HCT116 (cell line): ENCODE measurements at regions not wholly inside any gene's neighbourhood (a gene's known extent, or its start where the extent isn't known, plus 50 kb on each side); places are given as distances from the start of the nearest gene placed in this dataset.

Source experiments
- ATAC-seq: fragments of 200-7000 bp; cut with Tn5 transposase; 2 replicates; pipeline ENCODE4 v1.9.1; 2020; ENCODE audit warnings: mild to moderate bottlenecking, moderate library complexity
- BruUV-seq: library from RNA; stranded (reverse); fragments of 400-500 nt; replicated peaks from 2 replicates; lab custom pipeline; 2021; lab: Mats Ljungman, UMichigan
- CTCF ChIA-PET: fragments of 300-600 bp; sonication (Branson Sonifier 250); formaldehyde crosslinking; loops from one replicate; lab custom pipeline; 2021; ENCODE audit warnings: antibody characterized with exemption; lab: Charles Lee
- POLR2A ChIA-PET: fragments of 300-600, 350-600 bp; sonication (Branson Sonifier 250); formaldehyde crosslinking; loops from one replicate; lab custom pipeline; 2021; ENCODE audit warnings: antibody characterized with exemption; lab: Charles Lee
- RAD21 ChIA-PET, 2 experiments: fragments of 300-600 bp; sonication (Branson Sonifier 250); formaldehyde crosslinking; loops; one replicate each; lab custom pipeline; 2023; ENCODE audit warnings: low total read pairs in 2 of 2; ENCODE audit not compliant: uncharacterized antibody in 2 of 2, unreplicated experiment in 2 of 2, low non-redundant PET in 1 of 2; lab: Charles Lee
- DNase-seq: peaks from one replicate; pipeline ENCODE4 v3.0.0-alpha.2; 2010; ENCODE audit warnings: low read depth, low spot score
- H2AFZ ChIP-seq: fragments of 200-600 bp; shearing (Covaris generic), sonication (generic); 2 replicates; pipeline ENCODE4 v1.6.1; 2017; ENCODE audit warnings: low read depth, mixed run types, mixed read lengths, antibody characterized with exemption, low read length; ENCODE audit not compliant: poor library complexity, severe bottlenecking
- H3K27ac ChIP-seq: 2 replicates; pipeline ENCODE4 v1.5.1; 2012; ENCODE audit warnings: low read depth, low read length
- H3K27me3 ChIP-seq: fragments of 200-600 bp; sonication (generic); 2 replicates; pipeline ENCODE4 v1.6.1; 2016; ENCODE audit warnings: mixed run types, low read length, mixed read lengths; ENCODE audit not compliant: insufficient read depth
- H3K36me3 ChIP-seq, 2 experiments: fragments of 200-500 bp in 1 of 2; fragments of 200-600 bp in 1 of 2; sonication (Bioruptor generic) in 1 of 2; sonication (generic) in 1 of 2; 2 replicates each; pipeline versions ENCODE4 v1.5.1 to v1.6.1; 2014 to 2016; ENCODE audit warnings: low read length in 2 of 2, inconsistent platforms in 1 of 2, mixed read lengths in 1 of 2, mixed run types in 1 of 2; ENCODE audit not compliant: insufficient read depth in 2 of 2, control insufficient read depth in 1 of 2
- H3K4me1 ChIP-seq, 2 experiments: fragments of 200-600 bp in 1 of 2; sonication (generic) in 1 of 2; 2 replicates each; pipeline versions ENCODE4 v1.5.1 to v1.6.1; 2012 to 2017; ENCODE audit warnings: low read length in 2 of 2, inconsistent platforms in 1 of 2, mild to moderate bottlenecking in 1 of 2, mixed read lengths in 1 of 2, mixed run types in 1 of 2, moderate library complexity in 1 of 2; ENCODE audit not compliant: insufficient read depth in 2 of 2, control insufficient read depth in 1 of 2
- H3K4me2 ChIP-seq: fragments of 200-600 bp; sonication (generic); 2 replicates; pipeline ENCODE4 v1.6.1; 2017; ENCODE audit warnings: mixed run types, low read length, mixed read lengths
- H3K4me3 ChIP-seq, 2 experiments: fragments of 200-600 bp in 1 of 2; sonication (generic) in 1 of 2; replicated peaks in 1 of 2; 2 replicates each; pipeline ENCODE4 v1.5.1; 2011 to 2016; ENCODE audit warnings: low read length in 2 of 2, control low read depth in 1 of 2, low read depth in 1 of 2, mild to moderate bottlenecking in 1 of 2, mixed read lengths in 1 of 2, mixed run types in 1 of 2
- H3K79me2 ChIP-seq: fragments of 200-600 bp; sonication (generic); 2 replicates; pipeline ENCODE4 v1.6.1; 2017; ENCODE audit warnings: mild to moderate bottlenecking, mixed run types, low read length, moderate library complexity, mixed read lengths; ENCODE audit not compliant: insufficient read depth
- H3K9ac ChIP-seq: fragments of 200-600 bp; sonication (generic); 2 replicates; pipeline ENCODE4 v1.6.1; 2016; ENCODE audit warnings: low read length, mixed read lengths
- H3K9me2 ChIP-seq: fragments of 200-600 bp; sonication (generic), shearing (Covaris generic); 2 replicates; pipeline ENCODE4 v1.6.1; 2017; ENCODE audit warnings: mixed run types, mild to moderate bottlenecking, moderate library complexity; ENCODE audit not compliant: insufficient read depth
- H3K9me3 ChIP-seq, 2 experiments: fragments of 200-500 bp in 1 of 2; fragments of 200-600 bp in 1 of 2; sonication (Bioruptor generic) in 1 of 2; sonication (generic) in 1 of 2; 2 replicates each; pipeline ENCODE4 v1.6.1; 2014 to 2017; ENCODE audit warnings: low read length in 2 of 2, mixed read lengths in 2 of 2, inconsistent platforms in 1 of 2, low read depth in 1 of 2, mild to moderate bottlenecking in 1 of 2, mixed run types in 1 of 2, moderate library complexity in 1 of 2; ENCODE audit not compliant: control insufficient read depth in 1 of 2, insufficient read depth in 1 of 2
- H4K20me1 ChIP-seq: fragments of 200-600 bp; sonication (generic), shearing (Covaris generic); 2 replicates; pipeline ENCODE4 v1.6.1; 2017; ENCODE audit warnings: mixed run types, mild to moderate bottlenecking, moderate library complexity; ENCODE audit not compliant: insufficient read depth
- CBX3 ChIP-seq: IDR thresholded peaks from 2 replicates; pipeline ENCODE4 v1.6.1; 2012; ENCODE audit warnings: low read depth
- CTCF ChIP-seq, 3 experiments: fragments of 200-600 bp in 1 of 3; sonication (generic) in 1 of 3; IDR thresholded peaks in 2 of 3; conservative IDR thresholded peaks in 1 of 3; 2 replicates each; pipeline ENCODE4 v1.5.1; 2012 to 2017; ENCODE audit warnings: low read depth in 2 of 3, low read length in 2 of 3, antibody characterized with exemption in 1 of 3, borderline replicate concordance in 1 of 3, control low read depth in 1 of 3, mild to moderate bottlenecking in 1 of 3, mixed read lengths in 1 of 3, mixed run types in 1 of 3, moderate library complexity in 1 of 3; ENCODE audit not compliant: insufficient read depth in 1 of 3
- ELF1 ChIP-seq: IDR thresholded peaks from 2 replicates; pipeline ENCODE4 v1.6.1; 2012; ENCODE audit warnings: low read depth, borderline replicate concordance
- EZH2 ChIP-seq: fragments of 200-600 bp; sonication (generic); IDR thresholded peaks from 2 replicates; pipeline ENCODE4 v1.6.1; 2017; ENCODE audit warnings: antibody characterized with exemption, mixed run types
- JUND ChIP-seq: IDR thresholded peaks from 2 replicates; pipeline ENCODE4 v1.6.1; 2012
- MAX ChIP-seq: IDR thresholded peaks from 2 replicates; pipeline ENCODE4 v1.6.1; 2012
- POLR2A ChIP-seq: IDR thresholded peaks from 2 replicates; pipeline ENCODE4 v1.7.0; 2011; ENCODE audit warnings: borderline replicate concordance; ENCODE audit not compliant: insufficient read depth, insufficient read length; ENCODE audit errors: extremely low read depth
- RAD21 ChIP-seq: IDR thresholded peaks from 2 replicates; pipeline ENCODE4 v1.6.1; 2012; ENCODE audit warnings: low read depth, mild to moderate bottlenecking
- REST ChIP-seq: IDR thresholded peaks from 2 replicates; pipeline ENCODE4 v1.6.1; 2012; ENCODE audit warnings: low read depth
- SRF ChIP-seq: IDR thresholded peaks from 2 replicates; pipeline ENCODE4 v1.6.1; 2012; ENCODE audit warnings: low read depth
- TCF7L2 ChIP-seq: IDR thresholded peaks from 2 replicates; pipeline ENCODE4 v1.7.0; 2011; ENCODE audit warnings: borderline replicate concordance, inconsistent platforms; ENCODE audit not compliant: insufficient read depth, insufficient read length; ENCODE audit errors: extremely low read depth
- YY1 ChIP-seq: IDR thresholded peaks from 2 replicates; pipeline ENCODE4 v1.6.1; 2011; ENCODE audit warnings: low read length, low read depth, moderate library complexity, mild to moderate bottlenecking; ENCODE audit not compliant: insufficient replicate concordance; ENCODE audit errors: extremely low read depth
- ZBTB33 ChIP-seq: IDR thresholded peaks from 2 replicates; pipeline ENCODE4 v1.6.1; 2011; ENCODE audit warnings: mild to moderate bottlenecking, low read length, moderate library complexity; ENCODE audit not compliant: insufficient replicate concordance; ENCODE audit errors: extremely low read depth
- ZNF274 ChIP-seq: fragments of 200-500 bp; sonication (Bioruptor generic); IDR thresholded peaks from 2 replicates; pipeline ENCODE4 v1.6.1; 2014; ENCODE audit warnings: mild to moderate bottlenecking, low read depth, low read length, inconsistent platforms
- intact Hi-C: fragments of 100-400 bp; cut with micrococcal nuclease; formaldehyde crosslinking; loops from 2 replicates; pipeline ENCODE4 v1.10.0; 2022

- no peak for TF ChIP-seq REST
- TF ChIP-seq CBX3: no peak
- TF ChIP-seq ZNF274: no peak
Observed at GRCh38 chr5:158485604-158486081, 614.1 kb downstream of the EBF1 start (continued).

GRCh38 chr5:158485047-158485446 is 614.7 kb downstream of the EBF1 start:
- Histone ChIP-seq H3K9me2 (no peaks in the 10 kb centered on the region), H2AFZ (no peak overlapping the region), H3K4me2 (no peak overlapping the region), H3K79me2 (no peaks in the 10 kb centered on the region), H4K20me1 (no peaks in the 10 kb centered on the region), H3K36me3 (no peaks in the 10 kb centered on the region), H3K4me3 (no peak overlapping the region), H3K9me3 (no peaks in the 10 kb centered on the region), H3K4me1 (no peaks in the 10 kb centered on the region), H3K27me3 (peaks cover 15% of the 10 kb centered on the region), H3K27ac (no peak overlapping the region), H3K9ac (no peak overlapping the region)
- DNase-seq (no peak), ATAC-seq (no peak)
- ChIA-PET CTCF (no interaction called here), POLR2A (no interaction called here), RAD21 (no interaction called here)
- intact Hi-C loops: no loop called here
- BruUV-seq: no TSS peak
- TF ChIP-seq CTCF (IDR thresholded peaks at IDR 0.05 in 2 of 3, conservative IDR thresholded peaks at IDR 0.05 in 1 of 3; ENCODE audit: borderline replicate concordance in 1 of 3, insufficient read depth in 1 of 3, low read depth in 2 of 3, low read length in 2 of 3) (no peak), ZBTB33 (no peak), ELF1 (no peak), POLR2A (no peak), SRF (no peak), JUND (no peak), MAX (no peak), RAD21 (no peak), YY1 (no peak), TCF7L2 (no peak), EZH2 (no peak)
